GM10266 (cell line): ENCODE measurements at regions not wholly inside any gene's neighbourhood (a gene's known extent, or its start where the extent isn't known, plus 50 kb on each side); places are given as distances from the start of the nearest gene placed in this dataset.

Source experiments
- DNase-seq: peaks from one replicate; pipeline ENCODE4 v3.0.0; 2012; ENCODE audit errors: extremely low spot score
- TF ChIP-seq, protein P1 (sequence below): IDR thresholded peaks from 2 replicates; pipeline ENCODE4 v1.5.1; 2012; ENCODE audit warnings: mild to moderate bottlenecking, low read depth; ENCODE audit not compliant: control insufficient read depth, insufficient read depth; ENCODE audit errors: missing control alignments

- no peak for DNase-seq
- TF ChIP-seq, protein P1, sequence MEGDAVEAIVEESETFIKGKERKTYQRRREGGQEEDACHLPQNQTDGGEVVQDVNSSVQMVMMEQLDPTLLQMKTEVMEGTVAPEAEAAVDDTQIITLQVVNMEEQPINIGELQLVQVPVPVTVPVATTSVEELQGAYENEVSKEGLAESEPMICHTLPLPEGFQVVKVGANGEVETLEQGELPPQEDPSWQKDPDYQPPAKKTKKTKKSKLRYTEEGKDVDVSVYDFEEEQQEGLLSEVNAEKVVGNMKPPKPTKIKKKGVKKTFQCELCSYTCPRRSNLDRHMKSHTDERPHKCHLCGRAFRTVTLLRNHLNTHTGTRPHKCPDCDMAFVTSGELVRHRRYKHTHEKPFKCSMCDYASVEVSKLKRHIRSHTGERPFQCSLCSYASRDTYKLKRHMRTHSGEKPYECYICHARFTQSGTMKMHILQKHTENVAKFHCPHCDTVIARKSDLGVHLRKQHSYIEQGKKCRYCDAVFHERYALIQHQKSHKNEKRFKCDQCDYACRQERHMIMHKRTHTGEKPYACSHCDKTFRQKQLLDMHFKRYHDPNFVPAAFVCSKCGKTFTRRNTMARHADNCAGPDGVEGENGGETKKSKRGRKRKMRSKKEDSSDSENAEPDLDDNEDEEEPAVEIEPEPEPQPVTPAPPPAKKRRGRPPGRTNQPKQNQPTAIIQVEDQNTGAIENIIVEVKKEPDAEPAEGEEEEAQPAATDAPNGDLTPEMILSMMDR, result no peak
Measured at GRCh38 chr18:29157057-29157780, 980.3 kb upstream of the CDH2 start.

GRCh38 chr18:29156531-29156930 is 979.6 kb upstream of the CDH2 start:
- no peak for DNase-seq
- TF ChIP-seq, protein P1, result no peak

GRCh38 chr18:29154758-29155725 is 978.1 kb upstream of the CDH2 start:
- TF ChIP-seq, protein P1, result no peak
- DNase-seq, result no peak

- TF ChIP-seq, protein P1, result no peak
Measured at GRCh38 chr18:29154196-29154757, 977.3 kb upstream of the CDH2 start.

GRCh38 chr18:29153091-29153490 is 976.2 kb upstream of the CDH2 start:
- TF ChIP-seq, protein P1, result no peak
- no peak for DNase-seq

More at GRCh38 chr18:29154196-29154757, 977.3 kb upstream of the CDH2 start:
- DNase-seq, result no peak

DNA sequence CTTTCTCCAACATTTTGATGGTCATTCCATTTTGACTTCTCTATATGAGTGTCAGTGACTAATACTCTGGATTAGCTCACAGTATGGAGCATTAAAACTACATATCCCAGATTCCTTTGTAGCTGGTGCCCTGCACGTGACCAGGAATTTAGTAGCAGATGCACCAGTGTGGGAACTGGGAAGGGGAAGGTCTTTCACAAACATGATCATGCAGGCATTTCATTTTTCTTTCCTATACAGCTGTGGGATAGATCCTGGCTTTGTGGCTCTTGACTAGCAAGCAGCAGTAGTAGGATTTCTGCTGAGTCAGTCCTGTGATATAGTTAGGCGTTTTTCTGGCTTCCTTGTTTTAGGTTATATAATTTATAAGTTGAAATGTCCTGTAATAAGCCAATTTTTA is 971.0 kb upstream of the CDH2 start:
- no peak for DNase-seq
- TF ChIP-seq, protein P1, result no peak
